Prostate gland (tissue), 2 donors: ENCODE measurements at regions not wholly inside any gene's neighbourhood (a gene's known extent, or its start where the extent isn't known, plus 50 kb on each side); places are given as distances from the start of the nearest gene placed in this dataset.

ENCODE experiments used
- CTCF ChIP-seq, 4 experiments: fragments of 200-600 bp in 2 of 4; fragments of 450-650 bp in 2 of 4; sonication (generic) in 2 of 4; IDR thresholded peaks; 1 replicate in 3 of 4; 2 replicates in 1 of 4; pipeline ENCODE4 v1.5.1; 2016 to 2019; ENCODE audit warnings: antibody characterized with exemption in 4 of 4, mild to moderate bottlenecking in 2 of 4, moderate library complexity in 2 of 4
- POLR2A ChIP-seq: fragments of 450-650 bp; IDR thresholded peaks from one replicate; pipeline ENCODE4 v1.6.1; 2016; ENCODE audit warnings: antibody characterized with exemption, mild to moderate bottlenecking

DNA sequence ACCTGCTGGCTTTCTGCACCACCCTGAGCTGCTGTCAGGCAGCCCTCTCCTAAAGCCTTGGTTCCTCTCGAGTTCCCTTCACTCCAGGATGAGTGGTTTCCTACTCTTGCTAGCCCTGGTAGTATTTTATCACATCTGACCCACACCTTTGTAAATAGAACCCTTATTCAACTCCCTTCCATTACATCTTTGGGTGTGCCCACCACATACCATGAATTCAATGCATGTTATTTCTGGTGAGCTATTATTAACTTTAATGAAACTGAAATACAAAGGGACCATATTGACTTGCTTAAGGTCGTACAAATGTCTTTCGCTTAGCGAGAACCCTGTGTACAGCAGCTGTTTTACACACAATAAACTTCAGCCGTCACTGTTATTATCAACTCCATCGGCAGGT, 521.3 kb downstream of the GRIN2A start:
- TF ChIP-seq CTCF (IDR thresholded peaks at IDR 0.05), result no peak
- TF ChIP-seq POLR2A, result no peak
